Naive thymus-derived CD4-positive, alpha-beta T cell (primary cell): ENCODE measurements at regions not wholly inside any gene's neighbourhood (a gene's known extent, or its start where the extent isn't known, plus 50 kb on each side); places are given as distances from the start of the nearest gene placed in this dataset.
A peak's percentile ranks its signal among the peaks of the same experiment; 100 is the strongest.

Source experiments
- ATAC-seq: fragments of 150-1000 bp; cut with Tn5 transposase; 2 replicates; pipeline ENCODE4 v1.10.0; 2021; ENCODE audit warnings: mild to moderate bottlenecking, moderate library complexity
- CTCF ChIA-PET: fragments of 350-600 bp; sonication (Branson Sonifier 250); formaldehyde crosslinking; loops from one replicate; lab custom pipeline; 2021; ENCODE audit warnings: antibody characterized with exemption; lab: Charles Lee
- POLR2A ChIA-PET: fragments of 350-600 bp; sonication (Branson Sonifier 250); formaldehyde crosslinking; loops from one replicate; lab custom pipeline; 2021; ENCODE audit warnings: antibody characterized with exemption, inconsistent platforms; lab: Charles Lee
- DNase-seq, 9 donors: peaks; one replicate each; pipeline versions ENCODE4 v3.0.0 to v3.0.0-alpha.2; 2020 to 2022; ENCODE audit warnings: mixed read lengths in 1 of 9
- H3K27ac ChIP-seq: one replicate; pipeline ENCODE4 v1.7.0; 2013; ENCODE audit warnings: mild to moderate bottlenecking, low read depth, low read length, moderate library complexity
- H3K27me3 ChIP-seq, 2 donors: one replicate each; pipeline ENCODE4 v1.7.0; 2013; ENCODE audit warnings: low read length in 2 of 2, mild to moderate bottlenecking in 2 of 2, moderate library complexity in 2 of 2; ENCODE audit not compliant: control insufficient read depth in 2 of 2, insufficient read depth in 2 of 2
- H3K36me3 ChIP-seq, 3 experiments: 1 replicate in 2 of 3; 2 replicates in 1 of 3; pipeline ENCODE4 v1.7.0; 2013; ENCODE audit warnings: low read length in 3 of 3, mild to moderate bottlenecking in 3 of 3, moderate library complexity in 1 of 3; ENCODE audit not compliant: insufficient read depth in 3 of 3, control insufficient read depth in 2 of 3
- H3K4me1 ChIP-seq, 2 donors: one replicate each; pipeline ENCODE4 v1.7.0; 2013; ENCODE audit warnings: low read length in 2 of 2, mild to moderate bottlenecking in 2 of 2, moderate library complexity in 1 of 2; ENCODE audit not compliant: control insufficient read depth in 2 of 2, insufficient read depth in 2 of 2
- H3K4me3 ChIP-seq: 2 replicates; pipeline ENCODE4 v1.7.0; 2013; ENCODE audit warnings: mild to moderate bottlenecking, low read length
- H3K9me3 ChIP-seq, 3 experiments: 1 replicate in 2 of 3; 2 replicates in 1 of 3; pipeline ENCODE4 v1.7.0; 2013; ENCODE audit warnings: low read length in 3 of 3; ENCODE audit not compliant: control insufficient read depth in 2 of 3
- H3K27ac Mint-ChIP-seq, 9 donors: one replicate each; pipeline ENCODE4 v1.8.0; 2020 to 2022; ENCODE audit warnings: mixed read lengths in 9 of 9, mild to moderate bottlenecking in 8 of 9, moderate library complexity in 5 of 9, inconsistent platforms in 2 of 9
- H3K27me3 Mint-ChIP-seq, 5 donors: one replicate each; pipeline ENCODE4 v1.8.0; 2021 to 2022; ENCODE audit warnings: mixed read lengths in 5 of 5, mild to moderate bottlenecking in 1 of 5
- H3K36me3 Mint-ChIP-seq, 5 donors: one replicate each; pipeline ENCODE4 v1.8.0; 2020 to 2022; ENCODE audit warnings: mixed read lengths in 5 of 5, mild to moderate bottlenecking in 3 of 5, inconsistent platforms in 1 of 5
- H3K4me1 Mint-ChIP-seq, 7 donors: one replicate each; pipeline ENCODE4 v1.8.0; 2020 to 2022; ENCODE audit warnings: mixed read lengths in 7 of 7, mild to moderate bottlenecking in 3 of 7, inconsistent platforms in 1 of 7
- H3K4me3 Mint-ChIP-seq, 10 donors: one replicate each; pipeline ENCODE4 v1.8.0; 2020 to 2022; ENCODE audit warnings: mild to moderate bottlenecking in 10 of 10, mixed read lengths in 10 of 10, moderate library complexity in 6 of 10, inconsistent platforms in 2 of 10
- H3K9me3 Mint-ChIP-seq, 11 donors: one replicate each; pipeline ENCODE4 v1.8.0; 2020 to 2022; ENCODE audit warnings: mixed read lengths in 11 of 11, mild to moderate bottlenecking in 4 of 11, inconsistent platforms in 1 of 11, moderate library complexity in 1 of 11
- intact Hi-C, 2 donors: fragments of 100-400 bp; cut with micrococcal nuclease; formaldehyde crosslinking; loops; one replicate each; pipeline ENCODE4 v1.15.1; 2023

DNA sequence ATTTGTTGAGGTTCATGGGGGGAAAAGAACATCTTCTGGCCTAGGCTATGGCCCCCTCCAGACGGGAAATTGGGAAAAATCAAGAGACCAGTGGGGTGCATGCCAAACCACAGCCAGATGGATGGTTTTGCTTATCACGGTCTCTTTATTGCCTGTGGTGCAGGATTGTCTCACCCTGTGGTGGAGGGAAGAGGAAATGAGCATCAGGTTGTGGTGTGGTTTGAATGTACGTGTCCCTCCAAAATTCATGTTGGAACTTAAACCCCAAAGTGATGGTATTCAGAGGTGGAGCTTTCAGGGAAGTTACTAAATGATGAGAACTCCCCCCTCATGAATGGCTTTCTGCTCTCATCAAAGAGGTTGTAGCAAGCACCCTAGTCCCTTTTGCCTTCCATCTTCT is 525.7 kb downstream of the NPHP4 start:
- intact Hi-C loops: no loop called here
- Histone ChIP-seq H3K27me3 (no peaks in the 10 kb centered on the region), H3K36me3 (no peaks in the 10 kb centered on the region), H3K4me1 (peaks cover 0 to 7% of the 10 kb centered on the region in 2 donors), H3K9me3 (no peaks in the 10 kb centered on the region), H3K4me3 (no peak overlapping the region), H3K27ac (no peak overlapping the region)
- Mint-ChIP-seq H3K27ac (no peak overlapping the region), H3K4me3 (no peak overlapping the region), H3K27me3 (peaks cover 0 to 5% (median 0%) of the 10 kb centered on the region in 5 donors), H3K9me3 (peaks cover 0 to 22% (median 4%) of the 10 kb centered on the region in 11 donors), H3K4me1 (peaks cover 6 to 25% (median 15%) of the 10 kb centered on the region in 7 donors), H3K36me3 (peaks cover 0 to 8% (median 3%) of the 10 kb centered on the region in 5 donors)
- DNase-seq (no peak), ATAC-seq (no peak)
- ChIA-PET POLR2A (no interaction called here), CTCF (no interaction called here)

DNA sequence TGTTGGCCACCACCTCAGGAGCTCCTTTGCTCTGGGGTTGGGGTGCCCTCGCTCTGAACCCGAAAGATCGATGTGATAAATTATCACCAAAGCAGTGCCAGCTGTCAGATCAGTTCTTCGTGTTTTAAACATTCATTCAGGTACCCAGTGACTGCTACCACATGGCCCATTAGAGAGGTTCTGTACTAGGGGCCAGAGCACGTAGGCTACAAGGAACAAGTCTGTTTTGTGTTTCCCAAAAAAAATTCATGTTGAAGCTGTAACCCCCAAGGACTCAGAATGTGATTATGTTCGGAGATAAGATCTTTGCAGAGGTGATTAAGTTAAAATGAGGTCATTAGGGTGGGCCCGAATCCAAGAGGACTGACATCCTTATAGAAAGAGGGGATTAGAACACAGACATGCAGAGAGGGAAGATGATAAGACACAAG is 526.9 kb downstream of the NPHP4 start:
- no peak overlapping the region for H3K4me3 ChIP-seq
- no peak for DNase-seq
- ChIA-PET POLR2A (interaction anchor here (0.6 kb wide), 1 partner anchor 24 kb away, joined by 4 read pairs; no protein-coding TSS in a partner anchor), CTCF (interaction anchor here (0.7 kb wide), 1 partner anchor 179 kb away, joined by 3 read pairs; no protein-coding TSS in a partner anchor)
- intact Hi-C loops: no loop called here
- H3K9me3 Mint-ChIP-seq: peaks cover 0 to 28% (median 5%) of the 10 kb centered on the region in 11 donors
- no peak overlapping the region for H3K27ac ChIP-seq
- H3K27me3 ChIP-seq: no peaks in the 10 kb centered on the region
- peak overlapping the region in 1 of 10 donors; percentile 10 for H3K4me3 Mint-ChIP-seq
- H3K4me1 ChIP-seq: peaks cover 0 to 7% of the 10 kb centered on the region in 2 donors
- H3K9me3 ChIP-seq: no peaks in the 10 kb centered on the region
- no peak for ATAC-seq
- H3K36me3 Mint-ChIP-seq: peaks cover 0 to 8% (median 3%) of the 10 kb centered on the region in 5 donors
- peaks cover 6 to 25% (median 15%) of the 10 kb centered on the region in 7 donors for H3K4me1 Mint-ChIP-seq
- peaks cover 0 to 5% (median 0%) of the 10 kb centered on the region in 5 donors for H3K27me3 Mint-ChIP-seq
- H3K27ac Mint-ChIP-seq: no peak overlapping the region
- H3K36me3 ChIP-seq: no peaks in the 10 kb centered on the region

DNA sequence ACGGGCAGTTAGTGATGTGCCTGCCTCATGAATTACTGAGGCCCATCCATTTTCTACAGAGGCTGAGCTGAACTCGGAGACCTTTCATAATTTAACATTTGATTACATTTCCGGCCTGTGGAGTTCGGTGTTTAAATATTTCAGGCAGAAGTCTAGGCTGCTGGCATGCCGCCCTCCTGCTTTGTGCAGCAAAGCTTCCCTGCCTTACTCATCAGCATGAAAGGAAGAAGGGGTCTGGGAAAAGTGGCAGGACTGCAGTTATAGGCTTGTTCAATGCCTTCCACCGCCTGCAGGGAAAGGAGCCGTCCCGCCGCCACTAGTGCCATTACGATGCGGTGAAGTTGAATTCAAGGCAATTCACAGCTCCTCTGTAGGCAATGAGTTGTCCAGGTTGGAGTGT is 527.9 kb downstream of the NPHP4 start:
- intact Hi-C loops: no loop called here
- Mint-ChIP-seq H3K9me3 (peaks cover 0 to 28% (median 5%) of the 10 kb centered on the region in 11 donors), H3K4me1 (peaks cover 6 to 25% (median 15%) of the 10 kb centered on the region in 7 donors), H3K36me3 (peaks cover 0 to 8% (median 3%) of the 10 kb centered on the region in 5 donors), H3K27ac (no peak overlapping the region), H3K4me3 (no peak overlapping the region), H3K27me3 (peaks cover 0 to 5% (median 0%) of the 10 kb centered on the region in 5 donors)
- ChIA-PET POLR2A (no interaction called here), CTCF (no interaction called here)
- H3K9me3 ChIP-seq: no peaks in the 10 kb centered on the region
- ATAC-seq (no peak), DNase-seq (no peak)
- no peaks in the 10 kb centered on the region for H3K27me3 ChIP-seq
- H3K36me3 ChIP-seq: no peaks in the 10 kb centered on the region
- peaks cover 0 to 7% of the 10 kb centered on the region in 2 donors for H3K4me1 ChIP-seq
- H3K27ac ChIP-seq: no peak overlapping the region
- no peak overlapping the region for H3K4me3 ChIP-seq

DNA sequence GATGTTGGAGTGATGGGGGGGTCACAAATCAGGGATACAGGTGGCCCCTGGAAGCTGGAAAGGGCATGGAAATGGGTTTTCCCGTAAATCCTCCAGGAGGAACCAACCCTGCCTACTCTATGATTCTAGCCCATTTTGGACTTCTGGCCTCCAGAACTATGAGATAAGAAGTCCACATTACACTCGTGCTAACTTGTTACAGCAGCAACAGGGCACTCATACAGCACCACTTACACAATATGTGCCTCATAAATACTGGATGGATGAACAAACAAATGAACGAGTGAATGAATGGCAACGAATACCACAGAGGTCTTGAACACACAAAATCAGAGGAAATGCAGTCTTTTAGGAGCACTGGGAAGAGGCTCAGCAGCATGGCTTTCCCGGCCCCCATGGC is 531.3 kb downstream of the NPHP4 start:
- intact Hi-C loops: no loop called here
- no peak overlapping the region for H3K4me3 Mint-ChIP-seq
- peaks cover 0 to 10% (median 0%) of the 10 kb centered on the region in 5 donors for H3K27me3 Mint-ChIP-seq
- CTCF ChIA-PET: no interaction called here
- Histone ChIP-seq H3K9me3 (no peaks in the 10 kb centered on the region), H3K27ac (no peak overlapping the region), H3K4me1 (no peaks in the 10 kb centered on the region), H3K27me3 (no peaks in the 10 kb centered on the region), H3K4me3 (no peak overlapping the region), H3K36me3 (no peaks in the 10 kb centered on the region)
- ATAC-seq (no peak), DNase-seq (no peak)
- peaks cover 0 to 21% (median 4%) of the 10 kb centered on the region in 11 donors for H3K9me3 Mint-ChIP-seq
- H3K27ac Mint-ChIP-seq: no peak overlapping the region
- H3K36me3 Mint-ChIP-seq: peaks cover 0 to 4% (median 0%) of the 10 kb centered on the region in 5 donors
- peaks cover 0 to 14% (median 3%) of the 10 kb centered on the region in 7 donors for H3K4me1 Mint-ChIP-seq
- POLR2A ChIA-PET: no interaction called here

DNA sequence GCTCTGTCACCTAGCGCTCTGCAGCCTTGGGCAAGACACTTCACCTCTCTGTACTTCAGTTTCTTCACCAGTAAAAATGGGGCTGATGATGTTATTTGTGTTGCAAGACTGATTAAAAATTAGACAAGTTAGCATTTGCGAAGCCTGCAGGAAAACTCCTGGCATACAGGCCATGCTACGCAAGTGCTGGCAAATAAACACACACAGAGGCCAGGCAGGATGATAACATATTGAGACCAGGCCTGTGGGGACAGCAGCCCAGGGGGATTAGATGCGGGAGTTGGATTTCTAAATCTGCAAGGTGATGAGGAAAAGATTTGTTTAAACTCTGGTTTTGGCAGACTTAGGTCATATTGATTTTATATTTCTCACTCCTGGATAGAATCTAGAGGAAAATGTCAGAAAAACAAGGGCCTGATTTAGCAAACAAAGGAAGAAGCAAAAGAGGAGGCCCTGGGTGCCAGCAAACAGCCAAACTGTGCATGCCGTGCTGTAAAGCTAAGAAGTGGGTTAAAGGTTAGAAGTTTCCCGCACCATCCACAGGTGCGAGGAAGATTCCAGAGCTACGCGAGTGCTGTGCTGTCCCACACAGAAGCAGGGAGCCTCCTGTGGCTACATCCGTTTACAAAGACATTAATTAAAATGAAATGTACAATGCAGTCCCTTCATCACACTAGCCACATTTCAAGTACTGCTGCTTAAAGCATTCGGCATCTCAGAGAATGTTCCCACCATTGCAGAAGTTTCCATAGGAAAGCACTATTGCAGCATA is 532.2 kb downstream of the NPHP4 start:
- ATAC-seq (no peak), DNase-seq (no peak)
- Histone ChIP-seq H3K36me3 (no peaks in the 10 kb centered on the region), H3K9me3 (no peaks in the 10 kb centered on the region), H3K27me3 (no peaks in the 10 kb centered on the region), H3K4me3 (no peak overlapping the region), H3K4me1 (no peaks in the 10 kb centered on the region), H3K27ac (no peak overlapping the region)
- Mint-ChIP-seq H3K27me3 (peaks cover 0 to 10% (median 3%) of the 10 kb centered on the region in 5 donors), H3K4me3 (no peak overlapping the region), H3K4me1 (peaks cover 0 to 7% (median 0%) of the 10 kb centered on the region in 7 donors), H3K27ac (no peak overlapping the region), H3K9me3 (peaks cover 0 to 21% (median 4%) of the 10 kb centered on the region in 11 donors), H3K36me3 (no peaks in the 10 kb centered on the region)
- intact Hi-C loops: no loop called here
- CTCF ChIA-PET: no interaction called here
- POLR2A ChIA-PET: no interaction called here

DNA sequence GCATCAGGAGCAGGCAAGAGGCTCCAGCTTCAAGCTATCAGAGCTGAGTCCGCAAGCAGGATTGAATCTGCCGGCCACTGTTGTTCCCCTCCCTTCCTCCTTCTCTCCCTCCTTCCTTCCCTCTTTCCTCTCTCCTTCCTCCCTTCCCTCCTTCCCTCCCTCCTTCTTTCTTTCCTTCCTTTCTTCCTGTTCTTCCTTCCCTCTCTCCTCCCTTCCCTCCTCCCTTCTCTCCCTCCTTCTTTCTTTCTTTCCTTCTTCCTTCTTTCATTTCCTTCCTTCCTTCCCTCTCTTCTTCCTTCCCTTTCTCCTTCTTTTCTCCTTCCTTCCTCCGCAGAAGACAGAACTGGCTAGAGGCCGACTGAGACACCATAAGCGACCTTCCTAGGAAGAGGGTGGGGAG is 534.0 kb downstream of the NPHP4 start:
- DNase-seq: no peak
- Mint-ChIP-seq H3K27ac (peak overlapping the region in 1 of 9 donors; percentile 45), H3K27me3 (peaks cover 0 to 12% (median 5%) of the 10 kb centered on the region in 5 donors), H3K4me1 (peaks cover 0 to 7% (median 0%) of the 10 kb centered on the region in 7 donors), H3K36me3 (no peaks in the 10 kb centered on the region), H3K4me3 (no peak overlapping the region), H3K9me3 (peaks cover 0 to 21% (median 4%) of the 10 kb centered on the region in 11 donors)
- CTCF ChIA-PET: no interaction called here
- H3K9me3 ChIP-seq: no peaks in the 10 kb centered on the region
- no peaks in the 10 kb centered on the region for H3K27me3 ChIP-seq
- no peak for ATAC-seq
- H3K4me1 ChIP-seq: no peaks in the 10 kb centered on the region
- no peak overlapping the region for H3K27ac ChIP-seq
- H3K4me3 ChIP-seq: no peak overlapping the region
- H3K36me3 ChIP-seq: no peaks in the 10 kb centered on the region
- POLR2A ChIA-PET: no interaction called here
- intact Hi-C loops: no loop called here
